WTC11 (cell line): ENCODE measurements at regions not wholly inside any gene's neighbourhood (a gene's known extent, or its start where the extent isn't known, plus 50 kb on each side); places are given as distances from the start of the nearest gene placed in this dataset.

Experiments
- ATAC-seq: fragments of 200-7000 bp; cut with Tn5 transposase; 2 replicates; pipeline ENCODE4 v1.10.0; 2021; ENCODE audit warnings: mild to moderate bottlenecking, moderate library complexity
- CTCF ChIA-PET: fragments of 300-600 bp; sonication (Branson Sonifier 250); formaldehyde crosslinking; loops from one replicate; lab custom pipeline; 2021; ENCODE audit warnings: antibody characterized with exemption; lab: Charles Lee
- POLR2A ChIA-PET: fragments of 350-600 bp; sonication (Branson Sonifier 250); formaldehyde crosslinking; loops from one replicate; lab custom pipeline; 2021; ENCODE audit warnings: antibody characterized with exemption; lab: Charles Lee
- DNase-seq: peaks from one replicate; pipeline ENCODE4 v3.0.0; 2021; ENCODE audit warnings: low spot score
- H3K27ac Mint-ChIP-seq: 2 replicates; pipeline ENCODE4 v1.8.0; 2021; ENCODE audit warnings: mixed read lengths
- H3K27me3 Mint-ChIP-seq: 2 replicates; pipeline ENCODE4 v1.8.0; 2021; ENCODE audit warnings: low read depth, mild to moderate bottlenecking, moderate library complexity, mixed read lengths
- H3K36me3 Mint-ChIP-seq: 2 replicates; pipeline ENCODE4 v1.8.0; 2021; ENCODE audit warnings: mixed read lengths
- H3K4me1 Mint-ChIP-seq: 2 replicates; pipeline ENCODE4 v1.8.0; 2022; ENCODE audit warnings: mixed read lengths
- H3K4me3 Mint-ChIP-seq: 2 replicates; pipeline ENCODE4 v1.8.0; 2021; ENCODE audit warnings: mild to moderate bottlenecking, moderate library complexity, mixed read lengths
- H3K9me3 Mint-ChIP-seq: 2 replicates; pipeline ENCODE4 v1.8.0; 2021; ENCODE audit warnings: mixed read lengths
- ELF4 ChIP-seq: sonication (generic); formaldehyde crosslinking; IDR thresholded peaks from 2 replicates; pipeline ENCODE4 v1.8.1; 2022; ENCODE audit warnings: low read depth, mild to moderate bottlenecking, moderate library complexity, missing genetic modification reagents
- FOXJ3 ChIP-seq: sonication (generic); formaldehyde crosslinking; IDR thresholded peaks from 2 replicates; pipeline ENCODE4 v1.9.0; 2021; ENCODE audit warnings: missing genetic modification reagents, mild to moderate bottlenecking, borderline replicate concordance
- GABPB1 ChIP-seq: sonication (generic); formaldehyde crosslinking; IDR thresholded peaks from 2 replicates; pipeline ENCODE4 v1.8.1; 2023; ENCODE audit warnings: mild to moderate bottlenecking, missing genetic modification reagents
- JAZF1 ChIP-seq: fragments of 250-450 bp; sonication (Bioruptor Pico); IDR thresholded peaks from 2 replicates; pipeline ENCODE4 v1.9.0; 2021; ENCODE audit warnings: moderate library complexity, mild to moderate bottlenecking, inconsistent platforms
- JUN ChIP-seq: sonication (generic); formaldehyde crosslinking; IDR thresholded peaks from 2 replicates; pipeline ENCODE4 v1.8.0; 2023; ENCODE audit warnings: mild to moderate bottlenecking, missing genetic modification reagents
- KAT7 ChIP-seq: sonication (generic); formaldehyde crosslinking; IDR thresholded peaks from 2 replicates; pipeline ENCODE4 v1.8.1; 2023; ENCODE audit warnings: missing genetic modification reagents, mild to moderate bottlenecking, borderline replicate concordance
- MXD4 ChIP-seq: fragments of 250-450 bp; sonication (Bioruptor Pico); IDR thresholded peaks from 2 replicates; pipeline ENCODE4 v1.8.0; 2021; ENCODE audit warnings: mild to moderate bottlenecking, moderate library complexity, borderline replicate concordance
- NFATC4 ChIP-seq: fragments of 250-450 bp; sonication (Bioruptor Pico); IDR thresholded peaks from 2 replicates; pipeline ENCODE4 v1.9.0; 2021; ENCODE audit warnings: mild to moderate bottlenecking
- NFYB ChIP-seq: sonication (generic); formaldehyde crosslinking; conservative IDR thresholded peaks from 2 replicates; pipeline ENCODE4 v1.8.0; 2022; ENCODE audit warnings: low read depth, missing genetic modification reagents
- RELA ChIP-seq: sonication (generic); formaldehyde crosslinking; IDR thresholded peaks from 2 replicates; pipeline ENCODE4 v1.8.1; 2022; ENCODE audit warnings: missing genetic modification reagents, mild to moderate bottlenecking, borderline replicate concordance
- TEAD1 ChIP-seq: sonication (generic); formaldehyde crosslinking; IDR thresholded peaks from 2 replicates; pipeline ENCODE4 v1.8.0; 2022; ENCODE audit warnings: mild to moderate bottlenecking, missing genetic modification reagents
- ZNF121 ChIP-seq: sonication (generic); formaldehyde crosslinking; IDR thresholded peaks from 2 replicates; pipeline ENCODE4 v1.8.0; 2023; ENCODE audit warnings: missing genetic modification reagents
- ZNF263 ChIP-seq: sonication (generic); formaldehyde crosslinking; IDR thresholded peaks from 2 replicates; pipeline ENCODE4 v1.8.1; 2022; ENCODE audit warnings: low read depth, mild to moderate bottlenecking, moderate library complexity, missing genetic modification reagents
- ZNF416 ChIP-seq: fragments of 250-450 bp; sonication (Bioruptor Pico); IDR thresholded peaks from 2 replicates; pipeline ENCODE4 v1.9.0; 2021; ENCODE audit warnings: mild to moderate bottlenecking, inconsistent platforms
- TF ChIP-seq, protein P1 (sequence below): sonication (generic); formaldehyde crosslinking; IDR thresholded peaks from 2 replicates; pipeline ENCODE4 v1.8.1; 2022; ENCODE audit warnings: missing genetic modification reagents, borderline replicate concordance
- TF ChIP-seq, protein P2 (sequence below): fragments of 250-450 bp; sonication (Bioruptor Pico); IDR thresholded peaks from 2 replicates; pipeline ENCODE4 v1.9.0; 2021; ENCODE audit warnings: mild to moderate bottlenecking
- TF ChIP-seq, protein P3 (sequence below): sonication (generic); formaldehyde crosslinking; IDR thresholded peaks from 2 replicates; pipeline ENCODE4 v1.8.1; 2023; ENCODE audit warnings: mild to moderate bottlenecking, missing genetic modification reagents, borderline replicate concordance

DNA sequence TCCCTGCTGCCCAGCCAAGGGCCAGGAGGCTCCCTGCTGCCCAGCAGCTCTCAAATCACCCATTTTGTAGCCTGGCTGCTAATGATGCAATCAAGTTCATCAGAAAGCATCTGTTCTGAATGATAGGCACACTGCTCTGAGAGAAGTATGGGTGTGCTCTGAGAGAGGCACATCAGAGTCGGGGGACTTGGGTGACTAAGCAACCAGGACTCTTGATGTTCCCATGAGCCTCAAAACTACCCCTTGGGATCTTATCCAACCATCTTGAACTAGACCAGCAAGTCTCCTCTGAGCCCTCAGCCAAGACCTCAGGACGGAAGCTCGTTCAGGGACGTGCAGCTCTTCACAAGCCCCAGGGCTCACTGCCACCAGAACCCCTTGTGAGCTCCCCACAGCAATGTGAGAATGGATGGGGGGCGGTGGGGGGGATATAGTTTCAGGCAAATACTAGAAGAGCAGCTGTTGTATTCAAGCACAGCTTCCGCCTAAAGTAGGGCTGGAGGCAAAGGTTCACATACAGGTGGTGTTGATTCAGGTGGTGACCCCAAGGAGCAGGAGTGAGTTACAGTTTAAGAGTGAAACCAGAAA, 52.2 kb upstream of the HES1 start:
- Mint-ChIP-seq H3K36me3 (no peaks in the 10 kb centered on the region), H3K4me1 (peaks cover 56% of the 10 kb centered on the region), H3K27ac (no peak overlapping the region)
- TF ChIP-seq NFYB (CRISPR knock-in tag) (no peak), MXD4 (CRISPR knock-in tag) (no peak), ZNF416 (no peak), GABPB1 (CRISPR knock-in tag) (0 out of 2 replicates have a peak, but pooled peaks have one; percentile 15)
- TF ChIP-seq, all 79 proteins: peak for 1
- DNase-seq (no peak), ATAC-seq (no peak)
- ChIA-PET POLR2A (no interaction called here), CTCF (interaction anchor here (0.5 to 1.3 kb wide), 2 partner anchors 232 to 977 kb away, joined by 3 to 4 read pairs; no protein-coding TSS in a partner anchor)
- Mint-ChIP-seq H3K9me3 (no peaks in the 10 kb centered on the region), H3K27me3 (peaks cover 8% of the 10 kb centered on the region), H3K4me3 (no peak overlapping the region)

DNA sequence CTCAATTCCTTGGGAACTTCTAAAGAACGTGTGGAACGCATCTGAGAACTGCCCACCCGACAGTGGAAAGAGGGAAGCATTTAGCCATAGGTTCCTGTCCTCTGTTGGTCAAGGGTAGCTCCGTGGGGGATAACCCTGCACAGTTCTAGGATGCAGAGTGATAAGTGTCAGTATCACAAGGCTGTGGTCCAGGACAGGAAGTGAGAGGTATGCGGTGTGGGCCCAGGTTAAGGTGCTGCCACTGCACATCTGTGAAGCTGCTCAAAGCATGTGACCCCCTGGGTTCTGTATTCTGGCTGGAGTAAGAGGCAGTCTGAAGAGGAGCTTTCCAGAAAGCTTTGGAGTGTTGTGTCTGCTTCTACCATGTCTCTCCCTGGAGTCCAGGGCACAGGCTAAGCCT, 51.7 kb upstream of the HES1 start:
- Mint-ChIP-seq H3K27me3 (peaks cover 8% of the 10 kb centered on the region), H3K4me3 (no peak overlapping the region), H3K27ac (no peak overlapping the region), H3K4me1 (peaks cover 56% of the 10 kb centered on the region), H3K36me3 (no peaks in the 10 kb centered on the region), H3K9me3 (no peaks in the 10 kb centered on the region)
- DNase-seq (no peak), ATAC-seq (no peak)
- ChIA-PET CTCF (no interaction called here), POLR2A (no interaction called here)
- TF ChIP-seq, protein P1, sequence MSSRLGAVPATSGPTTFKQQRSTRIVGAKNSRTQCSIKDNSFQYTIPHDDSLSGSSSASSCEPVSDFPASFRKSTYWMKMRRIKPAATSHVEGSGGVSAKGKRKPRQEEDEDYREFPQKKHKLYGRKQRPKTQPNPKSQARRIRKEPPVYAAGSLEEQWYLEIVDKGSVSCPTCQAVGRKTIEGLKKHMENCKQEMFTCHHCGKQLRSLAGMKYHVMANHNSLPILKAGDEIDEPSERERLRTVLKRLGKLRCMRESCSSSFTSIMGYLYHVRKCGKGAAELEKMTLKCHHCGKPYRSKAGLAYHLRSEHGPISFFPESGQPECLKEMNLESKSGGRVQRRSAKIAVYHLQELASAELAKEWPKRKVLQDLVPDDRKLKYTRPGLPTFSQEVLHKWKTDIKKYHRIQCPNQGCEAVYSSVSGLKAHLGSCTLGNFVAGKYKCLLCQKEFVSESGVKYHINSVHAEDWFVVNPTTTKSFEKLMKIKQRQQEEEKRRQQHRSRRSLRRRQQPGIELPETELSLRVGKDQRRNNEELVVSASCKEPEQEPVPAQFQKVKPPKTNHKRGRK = no peak
- TF ChIP-seq NFATC4 (CRISPR knock-in tag) = no peak
- TF ChIP-seq RELA (CRISPR knock-in tag) = no peak
- no peak for TF ChIP-seq TEAD1
- TF ChIP-seq JUN (CRISPR knock-in tag) = no peak
- TF ChIP-seq ZNF121 (CRISPR knock-in tag) = no peak
- TF ChIP-seq JAZF1 (CRISPR knock-in tag) = no peak
- no peak for TF ChIP-seq KAT7 (CRISPR knock-in tag)
- no peak for TF ChIP-seq FOXJ3 (CRISPR knock-in tag)
- TF ChIP-seq ELF4 (CRISPR knock-in tag) = no peak
- no peak for TF ChIP-seq ZNF263 (CRISPR knock-in tag)
- TF ChIP-seq, protein P2, sequence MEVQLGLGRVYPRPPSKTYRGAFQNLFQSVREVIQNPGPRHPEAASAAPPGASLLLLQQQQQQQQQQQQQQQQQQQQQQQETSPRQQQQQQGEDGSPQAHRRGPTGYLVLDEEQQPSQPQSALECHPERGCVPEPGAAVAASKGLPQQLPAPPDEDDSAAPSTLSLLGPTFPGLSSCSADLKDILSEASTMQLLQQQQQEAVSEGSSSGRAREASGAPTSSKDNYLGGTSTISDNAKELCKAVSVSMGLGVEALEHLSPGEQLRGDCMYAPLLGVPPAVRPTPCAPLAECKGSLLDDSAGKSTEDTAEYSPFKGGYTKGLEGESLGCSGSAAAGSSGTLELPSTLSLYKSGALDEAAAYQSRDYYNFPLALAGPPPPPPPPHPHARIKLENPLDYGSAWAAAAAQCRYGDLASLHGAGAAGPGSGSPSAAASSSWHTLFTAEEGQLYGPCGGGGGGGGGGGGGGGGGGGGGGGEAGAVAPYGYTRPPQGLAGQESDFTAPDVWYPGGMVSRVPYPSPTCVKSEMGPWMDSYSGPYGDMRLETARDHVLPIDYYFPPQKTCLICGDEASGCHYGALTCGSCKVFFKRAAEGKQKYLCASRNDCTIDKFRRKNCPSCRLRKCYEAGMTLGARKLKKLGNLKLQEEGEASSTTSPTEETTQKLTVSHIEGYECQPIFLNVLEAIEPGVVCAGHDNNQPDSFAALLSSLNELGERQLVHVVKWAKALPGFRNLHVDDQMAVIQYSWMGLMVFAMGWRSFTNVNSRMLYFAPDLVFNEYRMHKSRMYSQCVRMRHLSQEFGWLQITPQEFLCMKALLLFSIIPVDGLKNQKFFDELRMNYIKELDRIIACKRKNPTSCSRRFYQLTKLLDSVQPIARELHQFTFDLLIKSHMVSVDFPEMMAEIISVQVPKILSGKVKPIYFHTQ = no peak
- TF ChIP-seq, protein P3, sequence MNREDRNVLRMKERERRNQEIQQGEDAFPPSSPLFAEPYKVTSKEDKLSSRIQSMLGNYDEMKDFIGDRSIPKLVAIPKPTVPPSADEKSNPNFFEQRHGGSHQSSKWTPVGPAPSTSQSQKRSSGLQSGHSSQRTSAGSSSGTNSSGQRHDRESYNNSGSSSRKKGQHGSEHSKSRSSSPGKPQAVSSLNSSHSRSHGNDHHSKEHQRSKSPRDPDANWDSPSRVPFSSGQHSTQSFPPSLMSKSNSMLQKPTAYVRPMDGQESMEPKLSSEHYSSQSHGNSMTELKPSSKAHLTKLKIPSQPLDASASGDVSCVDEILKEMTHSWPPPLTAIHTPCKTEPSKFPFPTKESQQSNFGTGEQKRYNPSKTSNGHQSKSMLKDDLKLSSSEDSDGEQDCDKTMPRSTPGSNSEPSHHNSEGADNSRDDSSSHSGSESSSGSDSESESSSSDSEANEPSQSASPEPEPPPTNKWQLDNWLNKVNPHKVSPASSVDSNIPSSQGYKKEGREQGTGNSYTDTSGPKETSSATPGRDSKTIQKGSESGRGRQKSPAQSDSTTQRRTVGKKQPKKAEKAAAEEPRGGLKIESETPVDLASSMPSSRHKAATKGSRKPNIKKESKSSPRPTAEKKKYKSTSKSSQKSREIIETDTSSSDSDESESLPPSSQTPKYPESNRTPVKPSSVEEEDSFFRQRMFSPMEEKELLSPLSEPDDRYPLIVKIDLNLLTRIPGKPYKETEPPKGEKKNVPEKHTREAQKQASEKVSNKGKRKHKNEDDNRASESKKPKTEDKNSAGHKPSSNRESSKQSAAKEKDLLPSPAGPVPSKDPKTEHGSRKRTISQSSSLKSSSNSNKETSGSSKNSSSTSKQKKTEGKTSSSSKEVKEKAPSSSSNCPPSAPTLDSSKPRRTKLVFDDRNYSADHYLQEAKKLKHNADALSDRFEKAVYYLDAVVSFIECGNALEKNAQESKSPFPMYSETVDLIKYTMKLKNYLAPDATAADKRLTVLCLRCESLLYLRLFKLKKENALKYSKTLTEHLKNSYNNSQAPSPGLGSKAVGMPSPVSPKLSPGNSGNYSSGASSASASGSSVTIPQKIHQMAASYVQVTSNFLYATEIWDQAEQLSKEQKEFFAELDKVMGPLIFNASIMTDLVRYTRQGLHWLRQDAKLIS (CRISPR knock-in tag) = no peak
- no peak for TF ChIP-seq GABPB1 (CRISPR knock-in tag)
